HEK293T (cell line): ENCODE measurements at regions not wholly inside any gene's neighbourhood (a gene's known extent, or its start where the extent isn't known, plus 50 kb on each side); places are given as distances from the start of the nearest gene placed in this dataset.

Experiments used
- CTCF ChIA-PET: fragments of 350-600 bp; formaldehyde crosslinking; extraction: SDS; loops from one replicate; lab custom pipeline; 2021; ENCODE audit warnings: antibody characterized with exemption, inconsistent platforms; lab: Yijun Ruan, JAX
- POLR2A ChIA-PET: fragments of 350-600 bp; formaldehyde crosslinking; extraction: SDS; loops from one replicate; lab custom pipeline; 2020; ENCODE audit warnings: antibody characterized with exemption, inconsistent platforms; lab: Yijun Ruan, JAX
- DNase-seq: peaks from one replicate; pipeline ENCODE4 v3.0.0; 2012; ENCODE audit warnings: mixed read lengths; ENCODE audit errors: extremely low spot score
- ARNT ChIP-seq: fragments of 450-650 bp; IDR thresholded peaks from 2 replicates; pipeline ENCODE4 v1.6.1; 2017; ENCODE audit warnings: mild to moderate bottlenecking
- BHLHE40 ChIP-seq: fragments of 450-650 bp; IDR thresholded peaks from 2 replicates; pipeline ENCODE4 v1.6.1; 2016; ENCODE audit warnings: mild to moderate bottlenecking, moderate library complexity, borderline replicate concordance
- CTBP1 ChIP-seq: fragments of 450-650 bp; IDR thresholded peaks from 2 replicates; pipeline ENCODE4 v1.6.1; 2016; ENCODE audit warnings: borderline replicate concordance
- ELF4 ChIP-seq: fragments of 450-650 bp; IDR thresholded peaks from 2 replicates; pipeline ENCODE4 v1.6.1; 2017; ENCODE audit warnings: antibody characterized with exemption
- FOXA1 ChIP-seq: fragments of 450-650 bp; IDR thresholded peaks from 2 replicates; pipeline ENCODE4 v1.6.1; 2016; ENCODE audit warnings: mild to moderate bottlenecking
- FOXK2 ChIP-seq: fragments of 450-650 bp; IDR thresholded peaks from 2 replicates; pipeline ENCODE4 v1.6.1; 2016; ENCODE audit warnings: mild to moderate bottlenecking
- FOXM1 ChIP-seq: fragments of 450-650 bp; IDR thresholded peaks from 2 replicates; pipeline ENCODE4 v1.6.1; 2017; ENCODE audit warnings: mild to moderate bottlenecking, borderline replicate concordance
- HDGF ChIP-seq: fragments of 450-650 bp; IDR thresholded peaks from 2 replicates; pipeline ENCODE4 v1.6.1; 2017; ENCODE audit warnings: antibody characterized with exemption, borderline replicate concordance
- L3MBTL2 ChIP-seq: fragments of 450-650 bp; conservative IDR thresholded peaks from 2 replicates; pipeline ENCODE4 v1.6.1; 2016; ENCODE audit warnings: mild to moderate bottlenecking
- LEF1 ChIP-seq: fragments of 450-650 bp; IDR thresholded peaks from 2 replicates; pipeline ENCODE4 v1.6.1; 2017; ENCODE audit warnings: mild to moderate bottlenecking, borderline replicate concordance
- NFRKB ChIP-seq: fragments of 450-650 bp; IDR thresholded peaks from 2 replicates; pipeline ENCODE4 v1.6.1; 2016; ENCODE audit warnings: mild to moderate bottlenecking, moderate library complexity
- PKNOX1 ChIP-seq: fragments of 450-650 bp; IDR thresholded peaks from 2 replicates; pipeline ENCODE4 v1.6.1; 2016
- SP1 ChIP-seq: fragments of 450-650 bp; IDR thresholded peaks from 2 replicates; pipeline ENCODE4 v1.6.1; 2017
- SUZ12 ChIP-seq: fragments of 450-650 bp; IDR thresholded peaks from 2 replicates; pipeline ENCODE4 v1.6.1; 2016; ENCODE audit warnings: mild to moderate bottlenecking
- TARDBP ChIP-seq: fragments of 450-650 bp; IDR thresholded peaks from 2 replicates; pipeline ENCODE4 v1.6.1; 2016
- ZNF384 ChIP-seq: fragments of 450-650 bp; IDR thresholded peaks from 2 replicates; pipeline ENCODE4 v1.6.1; 2016

GRCh38 chr4:179894066-179894778, 2349.0 kb upstream of the TENM3 start:
- ChIA-PET CTCF (interaction anchor here (0.6 kb wide), 2 partner anchors 44 to 107 kb away, joined by 3 read pairs; no protein-coding TSS in a partner anchor), POLR2A (no interaction called here)
- no peak for DNase-seq
- no peak for TF ChIP-seq ZNF384

- POLR2A ChIA-PET, result no interaction called here
- TF ChIP-seq L3MBTL2 (no peak), ZNF384 (no peak), TARDBP (no peak), FOXK2 (no peak), ELF4 (no peak), PKNOX1 (no peak), SP1 (no peak), FOXA1 (no peak), ARNT (no peak), SUZ12 (no peak), NFRKB (no peak), FOXM1 (no peak), LEF1 (no peak), HDGF (no peak), BHLHE40 (no peak), CTBP1 (no peak)
- no peak for DNase-seq
- CTCF ChIA-PET, result no interaction called here
These were observed 2323.6 kb upstream of the TENM3 start for GRCh38 chr4:179919587-179919986.

- POLR2A ChIA-PET, result no interaction called here
- no peak for TF ChIP-seq SP1
- TF ChIP-seq HDGF, result no peak
- no peak for TF ChIP-seq ZNF384
- no peak for TF ChIP-seq CTBP1
- no peak for TF ChIP-seq LEF1
- TF ChIP-seq ARNT, result no peak
- TF ChIP-seq L3MBTL2, result no peak
- no peak for TF ChIP-seq BHLHE40
- TF ChIP-seq TARDBP, result no peak
- DNase-seq, result no peak
- CTCF ChIA-PET, result no interaction called here
These were observed 2315.7 kb upstream of the TENM3 start for GRCh38 chr4:179927473-179927872.

GRCh38 chr4:179941911-179942310, 2301.3 kb upstream of the TENM3 start:
- ChIA-PET POLR2A (no interaction called here), CTCF (no interaction called here)
- no peak for TF ChIP-seq CTBP1
- TF ChIP-seq ARNT, result no peak
- TF ChIP-seq SUZ12, result no peak
- no peak for TF ChIP-seq FOXA1
- TF ChIP-seq FOXK2, result no peak
- no peak for TF ChIP-seq LEF1
- no peak for TF ChIP-seq ZNF384
- TF ChIP-seq NFRKB, result no peak
- no peak for TF ChIP-seq FOXM1
- TF ChIP-seq TARDBP, result no peak
- no peak for TF ChIP-seq BHLHE40
- no peak for TF ChIP-seq ELF4
- no peak for TF ChIP-seq SP1
- TF ChIP-seq L3MBTL2, result no peak
- no peak for DNase-seq

- CTCF ChIA-PET, result no interaction called here
- POLR2A ChIA-PET, result no interaction called here
- DNase-seq, result peak; percentile 11
- no peak for TF ChIP-seq L3MBTL2
- TF ChIP-seq ARNT, result no peak
- no peak for TF ChIP-seq CTBP1
- no peak for TF ChIP-seq PKNOX1
- no peak for TF ChIP-seq NFRKB
These were observed 2266.4 kb upstream of the TENM3 start for GRCh38 chr4:179976777-179977176.

GRCh38 chr4:179977378-179977777, 2265.8 kb upstream of the TENM3 start:
- ChIA-PET CTCF (no interaction called here), POLR2A (no interaction called here)
- TF ChIP-seq TARDBP (no peak), CTBP1 (no peak)
- no peak for DNase-seq

GRCh38 chr4:179981161-179981560, 2262.0 kb upstream of the TENM3 start:
- ChIA-PET POLR2A (no interaction called here), CTCF (no interaction called here)
- TF ChIP-seq ELF4 (no peak), SUZ12 (no peak), BHLHE40 (no peak), L3MBTL2 (no peak), TARDBP (no peak), CTBP1 (no peak), FOXA1 (no peak), PKNOX1 (no peak), FOXK2 (no peak), NFRKB (no peak), ARNT (no peak), LEF1 (no peak), SP1 (no peak), ZNF384 (no peak), FOXM1 (no peak)
- no peak for DNase-seq
